Renal pelvis (tissue), 1 donor: ENCODE measurements at regions not wholly inside any gene's neighbourhood (a gene's known extent, or its start where the extent isn't known, plus 50 kb on each side); places are given as distances from the start of the nearest gene placed in this dataset.
A peak's percentile ranks its signal among the peaks of the same experiment; 100 is the strongest.

Experiments
- DNase-seq: peaks from one replicate; pipeline ENCODE4 v3.0.0-alpha.2; 2013

DNA sequence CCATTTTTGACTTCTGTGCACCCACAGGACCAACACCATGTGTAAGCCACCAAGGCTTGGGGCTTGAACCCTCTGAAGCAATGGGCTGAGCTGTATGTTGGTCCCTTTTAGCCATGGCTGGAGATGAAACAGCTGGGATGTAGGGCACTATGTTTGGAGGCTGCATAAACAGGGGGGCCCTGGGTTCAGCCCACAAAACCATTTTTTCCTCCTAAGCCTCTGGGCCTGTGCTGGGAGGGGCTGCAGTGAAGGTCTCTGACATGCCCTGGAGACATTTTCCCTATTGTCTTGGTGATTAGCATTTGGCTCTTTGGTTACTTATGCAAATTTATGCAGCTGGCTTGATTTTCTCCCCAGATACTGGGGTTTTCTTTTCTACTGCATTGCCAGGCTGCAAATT is 144.9 kb downstream of the ZNF326 start:
- DNase-seq = no peak

DNA sequence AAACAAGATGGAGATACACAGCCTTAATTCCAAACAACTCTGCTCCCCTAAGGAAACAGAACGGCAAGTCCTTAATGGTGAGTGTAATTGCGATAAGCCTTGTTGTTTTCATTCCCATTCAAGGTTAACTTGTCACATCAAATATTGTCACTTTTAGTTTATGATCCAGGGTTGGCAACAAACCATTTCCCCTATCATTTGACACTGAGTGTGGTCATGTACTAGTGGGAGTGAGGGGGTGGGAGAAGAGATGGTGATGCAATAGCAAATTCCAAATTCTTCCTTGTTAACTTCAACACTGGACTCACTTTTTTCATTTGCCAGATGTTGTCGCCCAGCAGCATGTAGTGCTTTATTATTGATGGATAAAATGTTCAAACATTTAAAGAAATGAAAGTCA is 140.4 kb downstream of the ZNF326 start:
- DNase-seq = peak; percentile 7

DNA sequence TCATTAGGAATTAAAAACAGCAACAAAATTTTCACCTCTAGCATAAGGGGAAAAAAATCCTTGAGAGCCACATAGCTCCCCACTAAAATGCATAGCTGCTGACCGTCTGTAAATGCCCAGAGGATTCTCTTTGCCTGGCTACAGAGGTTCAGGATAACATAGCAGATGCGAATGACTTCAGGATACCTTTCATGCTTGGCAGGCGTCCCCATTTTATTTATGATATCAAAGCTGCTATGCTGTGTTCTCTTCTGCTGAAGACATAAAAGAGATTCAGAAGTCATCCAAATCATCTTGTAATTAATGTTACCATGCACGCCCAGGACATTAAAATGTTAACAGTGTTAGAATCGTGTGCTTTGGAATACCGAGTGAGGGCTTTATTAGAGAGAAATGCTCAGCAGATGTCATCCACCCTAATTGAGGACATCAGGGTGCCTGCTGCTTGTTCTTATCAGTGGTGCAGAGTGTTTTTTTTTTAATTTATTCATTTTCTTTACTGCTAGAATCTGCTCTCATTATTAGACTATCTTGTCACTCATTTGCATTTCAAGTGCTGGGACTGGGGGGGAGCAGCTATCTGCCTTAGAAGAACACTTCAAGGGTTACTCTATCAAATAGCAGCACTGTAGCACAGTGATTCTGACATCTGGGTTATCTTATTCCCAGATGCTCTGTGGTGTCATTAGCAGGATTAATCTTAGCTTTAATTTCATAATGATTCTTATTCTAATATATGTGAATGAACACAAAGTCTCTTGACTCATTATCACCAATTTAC is 139.5 kb downstream of the ZNF326 start:
- no peak for DNase-seq

DNA sequence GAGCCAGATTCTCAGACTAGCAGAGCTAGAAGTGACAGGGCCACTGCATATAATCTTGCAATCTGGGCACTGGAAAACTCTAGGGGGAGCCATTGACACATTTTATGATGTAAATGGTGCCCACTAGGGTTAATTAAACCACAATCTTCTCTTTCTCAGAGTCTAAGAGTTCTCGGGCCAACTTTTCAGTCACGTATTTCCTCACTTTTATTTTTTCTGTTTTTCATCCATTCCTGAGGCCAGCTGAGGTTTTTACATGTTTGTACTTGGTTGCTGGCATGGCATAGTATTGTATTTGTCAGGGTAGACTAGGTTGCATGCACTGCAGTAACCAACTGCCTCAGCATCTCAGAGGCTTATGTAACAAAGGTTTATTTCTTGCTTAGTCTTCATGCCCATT is 138.2 kb downstream of the ZNF326 start:
- peak; percentile 47 for DNase-seq

DNA sequence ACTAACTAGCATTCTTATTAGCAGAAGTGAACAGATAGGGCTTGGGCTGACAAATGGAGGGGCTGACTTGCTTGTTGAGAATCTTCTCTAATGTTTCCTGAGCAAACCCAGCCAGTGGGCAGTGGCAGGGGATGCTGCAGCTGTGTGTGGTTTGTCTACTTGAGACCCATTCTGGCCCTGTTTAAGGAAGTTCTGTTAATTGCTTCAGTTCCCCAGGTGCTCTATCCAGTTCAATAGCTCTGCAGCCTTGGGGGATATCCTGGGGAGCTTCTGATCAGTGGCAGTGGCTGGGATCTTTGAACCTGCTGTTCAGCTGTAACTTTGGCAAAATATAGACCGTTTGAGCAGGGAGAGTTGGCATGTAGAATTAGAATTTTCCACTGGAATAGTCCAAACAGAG is 137.4 kb downstream of the ZNF326 start:
- DNase-seq = no peak

DNA sequence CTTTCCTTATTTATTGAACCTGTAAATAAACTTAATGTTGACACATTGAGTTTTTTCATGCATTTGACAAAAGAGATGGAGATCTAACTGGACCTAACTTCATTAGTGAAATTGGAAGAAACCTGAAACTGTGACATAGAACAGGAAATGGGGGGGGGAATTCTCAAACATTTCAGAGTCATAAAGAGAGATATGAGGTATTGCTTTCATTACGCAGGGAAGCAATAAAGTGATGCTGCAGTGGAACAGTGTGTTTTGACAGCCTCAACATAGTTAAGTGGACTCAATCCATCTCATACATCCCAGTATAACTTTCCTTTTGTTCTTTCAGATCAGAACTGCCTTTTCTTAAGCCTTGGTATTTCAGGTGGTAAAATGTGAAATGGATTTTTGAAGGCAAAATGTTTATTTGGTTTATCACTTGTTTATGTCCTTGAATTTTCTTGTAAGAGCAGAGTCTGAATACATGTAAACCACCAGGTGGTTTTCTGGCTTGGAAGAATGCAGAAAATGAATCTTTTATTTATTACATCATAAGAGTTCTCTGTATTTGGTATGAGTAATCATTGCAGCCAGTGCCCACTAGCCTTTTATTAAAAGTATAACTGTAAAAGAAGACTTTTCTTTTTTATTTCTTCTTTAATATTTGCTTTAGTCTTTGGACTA is 132.5 kb downstream of the ZNF326 start:
- no peak for DNase-seq

DNA sequence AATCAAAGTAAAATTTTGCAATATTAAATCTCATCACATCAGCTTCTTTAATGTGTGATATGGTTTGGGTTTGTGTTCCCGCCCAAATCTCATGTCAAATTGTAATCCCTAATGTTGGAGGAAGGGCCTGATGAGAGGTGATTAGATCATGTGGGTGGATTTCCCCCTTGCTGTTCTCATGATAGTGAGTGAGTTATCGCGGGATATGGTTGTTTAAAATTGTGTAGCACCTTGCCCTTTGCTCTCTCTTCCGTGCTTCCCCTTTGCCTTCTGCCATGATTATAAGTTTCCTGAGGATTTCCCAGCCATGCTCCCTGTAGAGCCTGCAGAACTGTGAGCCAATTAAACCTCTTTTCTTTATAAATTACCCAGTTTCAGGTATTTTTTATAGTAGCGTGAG is 131.9 kb downstream of the ZNF326 start:
- DNase-seq = no peak

DNA sequence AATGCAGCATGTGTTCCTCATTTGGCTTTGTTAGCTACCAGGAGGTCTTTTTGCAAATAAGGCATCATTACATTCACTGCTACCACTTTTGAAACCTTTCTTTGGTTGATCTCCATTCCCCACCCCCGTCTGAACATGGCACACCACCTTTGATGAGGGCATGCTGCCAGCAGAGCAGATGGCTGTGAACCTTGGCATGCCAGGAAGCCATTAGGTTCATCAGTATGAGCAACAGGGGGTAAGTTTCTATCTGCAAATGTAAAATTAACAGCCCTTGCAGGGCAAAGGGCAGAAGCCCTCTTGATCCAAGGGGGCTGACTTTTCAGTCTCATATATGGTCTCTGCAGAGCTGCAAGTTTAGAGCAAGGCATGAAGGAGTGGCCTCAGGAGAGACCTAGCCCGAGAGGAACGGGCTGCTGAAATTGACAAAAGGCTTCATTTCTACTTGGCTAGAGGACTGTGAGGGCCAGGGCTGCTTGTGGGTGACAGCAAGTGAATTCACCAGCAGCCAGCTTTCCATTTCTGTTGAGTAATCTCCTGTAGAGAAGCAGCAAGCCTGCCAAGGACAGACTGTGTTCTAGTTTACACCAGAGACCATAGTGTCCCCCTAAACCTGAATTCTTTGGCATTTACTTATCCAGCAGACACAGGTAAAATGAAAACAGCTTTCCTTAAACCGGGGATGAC is 127.9 kb downstream of the ZNF326 start:
- no peak for DNase-seq

DNA sequence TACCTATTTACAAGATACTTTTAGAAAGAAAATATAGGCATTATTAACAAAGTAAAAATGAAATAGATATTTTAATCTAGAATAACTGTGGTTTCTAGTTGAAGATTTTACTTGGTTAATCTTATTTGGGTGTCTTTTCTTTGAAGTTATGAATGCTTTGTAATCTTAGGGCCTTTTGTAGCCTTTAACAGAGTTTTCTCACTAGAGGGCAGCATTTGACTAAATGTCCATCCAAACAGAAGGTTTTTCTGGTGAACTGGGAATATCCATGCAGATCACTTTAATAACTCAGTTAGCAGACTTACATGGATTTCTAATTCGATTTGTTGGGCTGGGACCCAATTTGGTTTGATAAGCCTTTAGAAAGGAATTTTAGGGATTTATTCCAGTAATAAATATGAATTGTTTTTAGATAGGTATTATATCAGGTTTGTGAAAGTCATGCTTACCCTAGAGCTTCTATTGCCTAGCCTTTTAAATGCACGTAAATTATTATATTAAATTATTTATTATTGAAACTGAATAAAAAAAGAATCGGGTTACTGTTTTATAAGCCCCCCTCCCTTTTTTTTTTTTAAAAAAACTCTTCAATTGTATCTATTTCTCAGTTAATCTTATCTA is 119.7 kb downstream of the ZNF326 start:
- DNase-seq = peak; percentile 48

DNA sequence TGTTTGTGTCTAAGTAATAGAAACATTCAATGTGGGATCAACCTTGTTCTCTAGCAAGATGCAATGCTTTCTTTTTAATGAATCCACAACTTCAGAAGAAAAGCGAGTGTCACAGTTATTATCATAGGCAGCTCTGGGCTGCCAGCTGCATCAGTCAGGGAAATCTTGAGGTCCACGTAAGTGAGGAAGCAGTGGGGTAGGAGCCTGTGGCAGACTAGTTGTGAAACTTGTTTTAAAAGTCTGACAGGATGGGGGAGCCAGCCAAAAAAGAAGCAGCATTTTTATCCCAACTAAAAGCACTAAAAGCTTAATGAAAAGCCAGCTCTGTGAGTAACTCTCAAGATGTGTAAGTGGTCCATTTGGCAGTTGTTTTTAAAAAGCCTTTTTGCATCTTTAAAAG is 113.1 kb downstream of the ZNF326 start:
- no peak for DNase-seq

DNA sequence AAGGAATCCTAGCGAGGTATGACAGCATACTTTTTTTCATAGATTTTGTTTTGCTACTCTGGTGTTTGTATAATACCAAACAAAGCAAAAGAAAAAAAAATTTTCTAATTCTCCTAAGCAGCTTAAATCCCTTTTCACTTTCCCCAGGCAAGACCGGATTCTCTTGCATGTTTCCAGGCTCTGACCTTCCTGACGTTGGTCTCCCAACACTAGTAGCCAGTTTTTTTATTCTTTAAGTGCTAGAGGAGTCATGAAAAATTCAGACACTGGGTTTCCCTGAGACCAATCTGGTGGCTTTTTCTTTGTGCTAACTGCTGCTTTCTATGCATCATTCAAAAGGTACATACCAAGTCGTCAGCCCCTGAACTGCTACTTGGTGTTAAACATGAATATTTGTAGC is 111.4 kb downstream of the ZNF326 start:
- no peak for DNase-seq

DNA sequence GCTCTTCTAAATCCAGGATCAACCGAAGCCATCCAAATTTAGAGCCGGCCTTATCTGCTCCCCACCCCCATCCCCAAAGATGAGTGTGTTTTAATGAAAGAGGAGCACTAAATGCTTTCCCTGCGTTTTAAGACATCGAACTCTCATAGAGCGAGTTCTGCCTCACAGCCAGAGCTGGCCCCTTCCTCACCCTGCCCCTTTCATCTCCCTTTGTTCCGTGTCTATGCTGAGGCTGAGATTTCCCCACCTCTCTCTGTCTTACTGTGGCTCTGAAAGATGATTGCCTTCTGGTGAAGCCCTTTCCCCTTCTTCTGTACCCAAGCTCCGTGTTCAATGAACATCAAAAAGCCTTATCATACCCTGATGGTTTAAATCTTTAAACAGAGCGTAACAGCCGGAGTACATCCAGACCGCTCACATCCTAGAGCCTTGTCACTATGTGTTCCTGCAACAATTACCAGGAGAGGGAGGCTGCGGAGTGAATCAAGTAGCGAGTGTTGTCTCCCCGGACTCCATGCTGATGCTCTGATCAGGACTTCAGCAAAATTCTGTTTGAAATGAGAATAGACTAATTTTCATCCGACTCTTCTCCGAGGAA is 110.1 kb downstream of the ZNF326 start:
- DNase-seq = no peak

DNA sequence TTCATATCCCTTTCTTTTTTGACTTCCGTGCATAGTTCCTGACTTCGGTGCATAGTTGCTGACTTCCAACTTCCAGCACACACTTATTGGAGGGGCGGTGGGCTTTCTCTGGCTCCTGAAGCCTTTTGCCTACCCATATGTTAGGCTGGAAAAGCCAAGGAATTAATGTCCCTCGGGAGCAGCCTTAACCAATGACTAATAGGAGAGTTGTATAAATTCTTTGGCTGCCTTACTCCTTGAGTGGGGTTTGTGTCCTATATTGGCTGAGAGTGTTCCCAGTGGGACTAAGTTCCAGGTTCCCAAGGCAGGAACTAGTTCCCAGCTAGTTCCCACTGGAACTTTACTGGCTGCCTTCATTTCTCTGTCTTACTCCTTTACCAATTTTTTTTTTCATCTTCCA is 105.7 kb downstream of the ZNF326 start:
- no peak for DNase-seq

DNA sequence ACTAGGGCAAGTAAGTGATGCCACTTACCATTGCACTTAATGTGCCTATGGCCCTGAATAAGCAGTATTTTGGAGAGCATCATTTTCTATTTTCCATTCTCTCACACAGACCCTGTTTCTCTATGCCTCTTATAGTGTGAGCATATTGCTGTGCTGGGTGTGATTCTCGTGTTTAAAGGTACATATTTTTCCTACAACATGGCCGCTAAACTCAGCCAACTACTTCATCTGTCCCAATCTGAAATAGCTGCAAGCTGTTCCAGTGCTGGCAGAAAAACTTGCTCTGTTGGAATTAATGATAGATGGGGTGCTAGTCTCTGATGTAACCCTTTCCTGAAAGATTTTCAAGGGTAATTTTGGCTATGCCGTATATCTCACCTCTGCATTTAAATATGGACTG is 97.5 kb downstream of the ZNF326 start:
- DNase-seq = no peak
